ENCODE measurements at regions not wholly inside any gene's neighbourhood (a gene's known extent, or its start where the extent isn't known, plus 50 kb on each side); places are given as distances from the start of the nearest gene placed in this dataset.

GRCh38 chr6:2611092-2611491 is 139.6 kb downstream of the MYLK4 start:
- TF ChIP-seq GATA2 (IDR thresholded peaks at IDR 0.05; ENCODE audit: low read depth, low read length) (no peak), GATA3 (IDR thresholded peaks at IDR 0.05; ENCODE audit: low read depth, low read length) (no peak)

GRCh38 chr6:2608503-2608902 is 142.2 kb downstream of the MYLK4 start:
- no peak for TF ChIP-seq GATA3 (IDR thresholded peaks at IDR 0.05; ENCODE audit: low read depth, low read length)
- TF ChIP-seq GATA2 (IDR thresholded peaks at IDR 0.05; ENCODE audit: low read depth, low read length) = no peak

GRCh38 chr6:2600363-2600762 is 150.4 kb downstream of the MYLK4 start:
- no peak for TF ChIP-seq GATA2 (IDR thresholded peaks at IDR 0.05; ENCODE audit: low read depth, low read length)
- TF ChIP-seq GATA3 (IDR thresholded peaks at IDR 0.05; ENCODE audit: low read depth, low read length) = no peak

GRCh38 chr6:2599817-2600216 is 150.9 kb downstream of the MYLK4 start:
- TF ChIP-seq GATA2 (IDR thresholded peaks at IDR 0.05; ENCODE audit: low read depth, low read length) = no peak
- TF ChIP-seq GATA3 (IDR thresholded peaks at IDR 0.05; ENCODE audit: low read depth, low read length) = no peak

GRCh38 chr6:2598867-2599266 is 151.9 kb downstream of the MYLK4 start:
- TF ChIP-seq GATA3 (IDR thresholded peaks at IDR 0.05; ENCODE audit: low read depth, low read length) (no peak), GATA2 (IDR thresholded peaks at IDR 0.05; ENCODE audit: low read depth, low read length) (no peak)

GRCh38 chr6:2597991-2598390 is 152.7 kb downstream of the MYLK4 start:
- TF ChIP-seq GATA3 (IDR thresholded peaks at IDR 0.05; ENCODE audit: low read depth, low read length) (no peak), GATA2 (IDR thresholded peaks at IDR 0.05; ENCODE audit: low read depth, low read length) (no peak)

- no peak for TF ChIP-seq GATA3 (IDR thresholded peaks at IDR 0.05; ENCODE audit: low read depth, low read length)
- TF ChIP-seq GATA2 (IDR thresholded peaks at IDR 0.05; ENCODE audit: low read depth, low read length) = no peak
These were observed 154.5 kb downstream of the MYLK4 start for GRCh38 chr6:2596222-2596621.

- TF ChIP-seq GATA3 (IDR thresholded peaks at IDR 0.05; ENCODE audit: low read depth, low read length) (no peak), GATA2 (IDR thresholded peaks at IDR 0.05; ENCODE audit: low read depth, low read length) (no peak)
These were observed 155.9 kb downstream of the MYLK4 start for GRCh38 chr6:2594868-2595267.

GRCh38 chr6:2593167-2593566 is 157.6 kb downstream of the MYLK4 start:
- TF ChIP-seq GATA3 (IDR thresholded peaks at IDR 0.05; ENCODE audit: low read depth, low read length) (no peak), GATA2 (IDR thresholded peaks at IDR 0.05; ENCODE audit: low read depth, low read length) (no peak)

- TF ChIP-seq GATA3 (IDR thresholded peaks at IDR 0.05; ENCODE audit: low read depth, low read length) = no peak
- no peak for TF ChIP-seq GATA2 (IDR thresholded peaks at IDR 0.05; ENCODE audit: low read depth, low read length)
These were observed 161.5 kb downstream of the MYLK4 start for GRCh38 chr6:2589171-2589661.

- TF ChIP-seq GATA2 (IDR thresholded peaks at IDR 0.05; ENCODE audit: low read depth, low read length) = no peak
- TF ChIP-seq GATA3 (IDR thresholded peaks at IDR 0.05; ENCODE audit: low read depth, low read length) = no peak
These were observed 167.3 kb downstream of the MYLK4 start for GRCh38 chr6:2583459-2583858.

GRCh38 chr6:2582268-2582667 is 168.5 kb downstream of the MYLK4 start:
- TF ChIP-seq GATA3 (IDR thresholded peaks at IDR 0.05; ENCODE audit: low read depth, low read length) (no peak), GATA2 (IDR thresholded peaks at IDR 0.05; ENCODE audit: low read depth, low read length) (no peak)

- TF ChIP-seq GATA3 (IDR thresholded peaks at IDR 0.05; ENCODE audit: low read depth, low read length) (no peak), GATA2 (IDR thresholded peaks at IDR 0.05; ENCODE audit: low read depth, low read length) (no peak)
These were observed 169.1 kb downstream of the MYLK4 start for GRCh38 chr6:2581611-2582010.

- TF ChIP-seq GATA2 (IDR thresholded peaks at IDR 0.05; ENCODE audit: low read depth, low read length) = no peak
- TF ChIP-seq GATA3 (IDR thresholded peaks at IDR 0.05; ENCODE audit: low read depth, low read length) = no peak
These were observed 169.7 kb downstream of the MYLK4 start for GRCh38 chr6:2581011-2581410.

GRCh38 chr6:2579804-2580570 is 170.7 kb downstream of the MYLK4 start:
- TF ChIP-seq GATA3 (IDR thresholded peaks at IDR 0.05; ENCODE audit: low read depth, low read length) (no peak), GATA2 (IDR thresholded peaks at IDR 0.05; ENCODE audit: low read depth, low read length) (no peak)
